ENCODE measurements at regions not wholly inside any gene's neighbourhood (a gene's known extent, or its start where the extent isn't known, plus 50 kb on each side); places are given as distances from the start of the nearest gene placed in this dataset.
A peak's percentile ranks its signal among the peaks of the same experiment; 100 is the strongest.
"Not testable (repeated sequence)": the region's sequence is repeated elsewhere in the genome, so short reads cannot be mapped to it uniquely, and the experiment has no call there.

GRCh38 chr10:78096486-78096885, 62.8 kb downstream of the RPS24 start:
- DNase-seq: not testable (repeated sequence)

- not testable (repeated sequence) for DNase-seq
These were observed 68.9 kb downstream of the RPS24 start for GRCh38 chr10:78102593-78102992.

- DNase-seq: no peak
These were observed 75.5 kb downstream of the RPS24 start for GRCh38 chr10:78109210-78109609.

DNA sequence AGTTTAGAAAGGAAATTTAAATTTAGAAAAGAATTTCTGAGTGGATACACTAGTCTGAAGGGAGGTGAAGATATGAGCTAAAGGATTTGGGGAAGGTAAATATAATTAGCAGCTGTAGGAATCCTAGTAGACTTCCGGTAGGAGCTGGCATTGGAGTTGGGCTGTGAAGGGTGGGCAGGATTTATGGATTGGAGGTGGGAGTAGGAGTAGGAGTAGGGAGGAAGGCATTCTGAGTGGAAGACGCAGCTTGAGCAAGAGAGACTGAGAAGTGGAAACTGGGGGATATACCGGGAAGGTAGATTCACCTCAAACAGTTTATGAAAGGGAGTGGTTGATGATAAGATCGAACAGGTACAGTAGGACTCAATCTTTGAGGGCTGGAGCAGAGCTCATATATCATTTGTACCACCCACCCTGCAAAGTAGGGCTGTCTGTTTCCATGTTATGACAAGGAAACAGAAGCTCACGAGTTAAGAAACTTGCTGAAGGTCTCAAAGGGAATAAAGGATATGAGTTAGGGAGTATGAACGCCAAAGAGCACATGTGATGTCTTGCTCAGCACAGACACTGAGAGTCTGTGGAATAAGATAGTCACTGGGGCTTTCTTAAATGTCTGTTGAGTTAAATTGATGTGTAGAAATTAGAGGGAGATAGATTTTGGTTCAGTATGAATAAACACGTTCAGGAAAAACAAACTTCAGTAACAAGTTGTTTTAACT, 81.6 kb downstream of the RPS24 start:
- DNase-seq: no peak

DNA sequence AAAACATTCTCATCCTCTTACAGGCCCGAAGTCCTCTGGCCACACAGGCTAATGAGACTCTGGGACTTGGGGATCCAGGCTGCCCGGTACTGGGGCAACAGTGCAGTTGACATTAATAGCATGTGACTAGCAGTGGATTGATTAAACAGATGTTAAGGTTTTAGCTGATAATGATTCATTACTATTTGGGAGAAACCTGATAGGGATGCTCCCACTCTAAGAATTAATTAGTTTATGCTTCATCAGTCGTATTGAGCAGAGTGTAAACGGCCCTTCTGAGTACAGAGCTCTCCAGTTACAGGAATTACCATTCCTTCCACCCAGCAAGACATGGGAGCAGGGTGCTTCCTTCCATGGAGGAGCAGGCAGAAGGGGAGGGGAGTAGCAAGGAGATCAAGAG, 82.7 kb downstream of the RPS24 start:
- no peak for DNase-seq

DNA sequence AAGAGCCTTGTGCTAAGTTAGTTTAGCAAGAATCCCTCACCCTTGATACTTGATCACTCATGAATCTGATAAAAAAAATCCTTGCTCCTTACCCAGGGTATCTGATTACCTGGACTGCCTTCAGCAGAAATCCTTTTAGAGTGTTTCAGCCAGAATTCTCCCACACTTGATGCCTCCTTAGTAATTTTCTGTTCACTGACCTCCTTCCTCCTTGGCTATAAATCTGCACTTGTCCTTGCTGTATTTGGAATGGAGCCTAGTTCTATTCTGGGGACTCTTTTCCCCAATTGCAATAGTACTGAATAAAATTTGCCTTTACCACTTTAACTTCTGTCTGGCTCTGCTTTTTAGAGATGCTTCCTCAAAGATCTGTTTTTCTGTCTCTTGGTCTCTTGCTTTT, 84.9 kb downstream of the RPS24 start:
- no peak for DNase-seq

- DNase-seq: no peak
These were observed 88.1 kb downstream of the RPS24 start for GRCh38 chr10:78121801-78122200.

DNA sequence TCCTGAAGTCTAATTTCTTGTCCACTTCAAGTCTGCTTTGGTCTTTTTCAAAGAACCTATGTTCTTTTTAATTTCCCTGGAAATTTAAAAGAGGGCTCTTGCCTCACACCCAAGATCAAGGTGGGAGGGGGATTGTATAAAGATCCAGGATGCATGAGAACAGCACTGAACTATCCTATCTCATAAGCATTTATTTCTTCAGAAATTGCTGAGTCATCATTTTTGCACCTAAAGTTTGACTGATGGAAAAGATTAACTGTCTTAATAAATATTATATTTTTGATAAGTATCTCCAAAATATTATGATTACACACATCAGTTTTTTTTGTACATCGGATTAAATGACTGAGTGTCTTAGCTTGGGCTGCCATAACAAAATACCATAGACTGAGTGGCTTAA, 90.5 kb downstream of the RPS24 start:
- DNase-seq: no peak

DNA sequence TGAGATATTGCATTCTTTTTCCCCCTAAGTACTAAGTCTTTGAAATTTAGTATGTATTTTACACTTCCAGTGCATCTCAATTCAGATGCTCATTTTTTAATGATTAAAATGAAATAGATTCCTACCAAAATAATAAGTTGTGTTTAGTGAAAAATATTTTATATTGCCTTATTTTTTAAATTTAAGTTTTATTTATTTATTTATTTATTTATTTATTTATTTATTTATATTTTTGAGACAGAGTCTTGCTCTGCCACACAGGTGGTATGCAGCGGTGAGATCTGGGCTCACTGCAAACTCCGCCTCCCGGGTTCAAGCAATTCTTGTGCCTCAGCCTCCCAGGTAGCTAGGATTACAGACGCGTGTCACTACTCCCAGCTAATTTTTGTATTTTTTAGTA, 95.5 kb downstream of the RPS24 start:
- DNase-seq: no peak

DNA sequence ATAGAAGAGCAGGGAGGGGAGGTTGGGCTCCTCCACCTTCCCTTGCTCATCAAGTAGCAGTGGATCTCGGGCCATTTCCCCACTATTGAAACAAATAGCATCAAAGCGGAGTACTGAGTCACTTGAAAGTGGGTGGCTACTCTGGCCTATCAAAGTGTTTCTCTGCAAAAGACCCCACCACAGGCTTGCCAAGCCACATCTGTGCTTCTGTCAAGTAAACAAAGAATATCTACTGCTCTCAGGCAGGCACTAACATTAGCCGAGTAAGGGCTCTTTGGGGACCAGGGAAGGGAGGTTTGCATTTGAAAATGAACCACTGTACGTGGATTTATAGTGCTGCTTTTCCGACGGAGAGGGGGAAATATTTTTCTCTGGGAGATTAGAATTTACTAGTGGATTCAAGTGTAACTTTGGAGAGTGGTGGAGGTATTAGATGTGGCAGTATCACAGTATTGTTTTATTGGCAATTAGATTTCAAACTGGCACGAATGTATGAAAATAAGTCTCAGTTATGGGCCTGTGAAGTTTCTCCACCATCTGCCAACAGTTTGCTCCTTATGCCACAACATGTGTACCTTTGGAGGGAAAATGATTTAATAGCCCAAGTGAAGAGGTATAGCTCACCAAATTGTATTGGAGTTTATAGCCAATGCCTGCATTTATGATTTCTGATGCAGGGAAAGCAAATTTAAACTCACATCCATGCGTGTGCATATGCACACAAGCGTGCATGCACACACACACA, 97.5 kb downstream of the RPS24 start:
- peak; percentile 88 for DNase-seq

- DNase-seq: no peak
These were observed 101.2 kb downstream of the RPS24 start for GRCh38 chr10:78134773-78135306.

- no peak for DNase-seq
These were observed 103.5 kb downstream of the RPS24 start for GRCh38 chr10:78137147-78137546.

DNA sequence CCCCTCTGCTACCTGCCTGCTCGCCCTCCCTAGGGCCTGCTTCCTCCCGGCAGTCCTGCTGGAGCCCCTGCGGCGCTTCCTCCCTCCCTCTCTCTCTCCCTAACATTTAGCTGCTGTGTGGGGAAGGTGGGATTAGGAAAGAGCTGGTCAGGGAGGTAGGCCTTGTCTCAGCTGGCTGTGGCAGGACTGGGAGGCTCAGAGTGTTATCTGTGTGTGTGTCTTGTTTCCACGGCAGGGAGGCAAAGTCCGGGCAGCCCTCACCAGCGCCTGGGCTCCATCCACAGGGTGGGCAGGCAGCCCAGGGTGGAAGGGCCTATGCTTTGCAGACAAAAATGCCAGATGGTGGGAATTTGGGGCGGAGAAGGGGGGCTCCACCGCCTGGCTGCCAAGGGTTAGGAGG, 105.7 kb downstream of the RPS24 start:
- peak; percentile 86 for DNase-seq

DNA sequence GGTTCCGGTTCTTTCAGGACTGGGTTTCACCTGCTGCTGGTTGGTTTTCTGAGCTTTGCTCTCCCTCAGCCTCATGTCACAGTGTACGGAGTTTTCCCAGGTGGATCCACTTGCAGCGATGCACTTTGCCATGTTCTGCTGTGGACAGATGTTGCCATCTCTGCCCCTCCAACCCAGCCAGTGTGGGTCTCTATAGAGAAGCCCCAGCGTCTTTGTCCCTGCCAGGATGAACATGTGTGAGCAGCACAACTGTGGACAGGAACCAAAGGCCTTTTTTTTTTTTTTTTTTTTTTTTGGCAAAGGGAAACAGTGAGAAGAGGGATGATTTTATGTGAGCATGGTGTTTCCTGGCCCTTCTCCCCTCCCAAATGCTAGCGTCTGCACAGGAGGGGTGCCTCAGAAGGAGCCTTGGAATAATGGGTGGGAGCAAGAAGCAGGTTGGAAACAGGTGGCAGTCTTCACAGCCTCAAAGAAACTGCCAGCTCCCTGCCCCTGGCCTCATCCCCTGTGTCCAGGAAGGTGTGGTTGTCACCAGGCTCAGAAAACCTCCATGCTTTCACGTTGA, 106.5 kb downstream of the RPS24 start:
- DNase-seq: peak; percentile 73

DNA sequence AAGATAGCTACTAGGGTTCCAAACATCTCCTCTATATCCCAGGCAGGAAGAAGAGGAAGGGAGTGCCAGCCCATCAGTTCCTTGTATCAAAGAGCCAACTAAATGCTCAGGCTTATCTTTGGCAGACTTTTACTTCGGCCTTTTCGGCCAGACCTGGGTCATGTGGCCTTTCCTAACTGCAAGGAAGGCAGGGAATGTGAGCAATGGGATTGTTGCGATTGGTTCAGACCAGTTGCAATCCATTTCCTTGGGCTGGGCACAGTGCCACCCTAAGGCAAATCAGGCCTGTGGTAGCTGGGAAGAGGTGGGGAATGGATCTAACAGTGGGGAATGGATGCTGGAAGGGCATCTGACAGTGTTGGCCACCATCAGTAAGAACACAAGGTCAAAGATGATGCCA, 109.9 kb downstream of the RPS24 start:
- DNase-seq: no peak

DNA sequence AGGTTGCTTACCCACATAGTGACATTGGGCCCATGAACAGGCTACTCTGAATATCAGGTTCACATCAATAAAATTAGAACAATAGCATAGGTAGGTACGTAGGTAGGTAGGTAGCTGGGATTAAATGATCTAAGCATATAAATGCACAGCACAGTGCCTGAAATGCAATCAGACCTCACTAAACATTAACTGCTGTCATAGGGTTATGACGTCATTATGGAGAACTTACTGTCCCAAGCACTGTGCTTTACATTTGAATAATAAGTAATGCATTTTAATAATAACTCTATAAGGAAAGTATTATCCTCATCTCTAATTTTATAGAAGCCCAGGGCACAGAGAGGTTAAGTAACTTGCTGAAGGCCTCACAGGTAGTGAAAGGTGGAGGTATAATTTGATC, 112.5 kb downstream of the RPS24 start:
- DNase-seq: no peak

GRCh38 chr10:78147202-78147601, 113.5 kb downstream of the RPS24 start:
- DNase-seq: no peak

GRCh38 chr10:78148216-78148960, 114.7 kb downstream of the RPS24 start:
- DNase-seq: no peak

DNA sequence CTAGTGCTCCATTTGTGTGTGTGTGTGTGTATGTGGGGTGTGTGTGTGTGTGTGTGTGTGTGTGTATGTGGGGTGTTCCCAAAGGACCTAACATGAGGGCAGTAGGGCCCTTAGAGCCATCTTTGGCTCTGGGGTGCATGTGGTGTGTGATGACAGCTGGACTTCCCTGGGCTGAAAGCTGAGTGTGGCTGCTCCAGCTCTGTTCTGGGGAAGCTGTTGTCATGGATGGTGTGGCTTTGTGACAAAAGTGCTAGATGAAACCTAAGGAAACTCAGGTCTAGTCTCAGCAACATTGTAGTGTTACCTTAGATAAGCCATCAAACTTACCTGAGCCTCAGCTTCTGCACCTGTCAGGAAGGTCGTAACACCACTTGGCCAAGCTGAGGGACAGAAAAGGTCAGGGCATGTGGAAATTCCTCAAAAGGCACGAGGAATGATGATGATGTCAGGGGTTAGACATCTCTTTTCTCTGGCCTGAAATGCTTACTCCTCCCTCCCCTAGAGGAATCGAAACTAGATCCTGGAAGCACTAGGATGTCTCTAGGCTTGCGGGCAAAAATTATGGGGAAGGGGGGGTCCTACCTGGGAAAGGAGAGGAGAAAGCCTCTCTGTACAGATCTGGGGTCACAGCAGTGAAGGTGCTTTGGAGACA, 115.4 kb downstream of the RPS24 start:
- no peak for DNase-seq

GRCh38 chr10:78150756-78151155, 117.1 kb downstream of the RPS24 start:
- no peak for DNase-seq

GRCh38 chr10:78155722-78156121, 122.1 kb downstream of the RPS24 start:
- DNase-seq: no peak

GRCh38 chr10:78160591-78160990, 126.9 kb downstream of the RPS24 start:
- DNase-seq: no peak

DNA sequence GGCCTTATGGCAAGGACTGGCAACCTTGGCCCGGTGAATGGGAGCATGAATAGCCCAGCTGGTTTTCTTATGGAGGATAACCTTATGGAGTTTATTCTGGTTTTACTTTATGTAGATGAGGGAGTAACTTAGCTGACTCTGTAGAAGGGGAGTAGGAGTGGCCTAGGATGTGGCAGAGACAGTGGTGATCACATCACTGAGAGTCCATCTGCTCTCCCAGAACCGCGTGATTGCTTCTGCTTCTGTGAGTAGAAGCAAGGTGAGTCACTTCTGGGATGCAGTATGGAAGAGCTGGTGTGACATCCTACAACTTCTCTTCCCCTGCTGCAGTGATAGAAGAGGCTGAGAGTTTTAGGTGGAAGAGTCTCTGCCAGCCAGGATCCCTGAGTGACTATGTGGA, 129.2 kb downstream of the RPS24 start:
- peak; percentile 11 for DNase-seq
